Lower lobe of right lung (tissue), 2 donors: ENCODE measurements at regions not wholly inside any gene's neighbourhood (a gene's known extent, or its start where the extent isn't known, plus 50 kb on each side); places are given as distances from the start of the nearest gene placed in this dataset.
A peak's percentile ranks its signal among the peaks of the same experiment; 100 is the strongest.

Experiments
- ATAC-seq, 2 donors: fragments of 200-7000 bp; cut with Tn5 transposase; one replicate each; pipeline ENCODE4 v1.9.1; 2020 to 2022; ENCODE audit warnings: mild to moderate bottlenecking in 2 of 2, moderate library complexity in 2 of 2
- DNase-seq: peaks from one replicate; pipeline ENCODE4 v3.0.0-alpha.2; 2020
- H3K27ac ChIP-seq: fragments of 200-600 bp; one replicate; pipeline ENCODE4 v1.8.0; 2022
- H3K27me3 ChIP-seq: fragments of 200-600 bp; one replicate; pipeline ENCODE4 v1.8.0; 2022; ENCODE audit warnings: low read depth
- H3K36me3 ChIP-seq: fragments of 200-600 bp; one replicate; pipeline ENCODE4 v1.8.0; 2022; ENCODE audit warnings: mild to moderate bottlenecking
- H3K4me1 ChIP-seq: fragments of 200-600 bp; one replicate; pipeline ENCODE4 v1.8.0; 2022
- H3K4me3 ChIP-seq: fragments of 200-600 bp; one replicate; pipeline ENCODE4 v1.8.0; 2022; ENCODE audit warnings: mild to moderate bottlenecking
- H3K9me3 ChIP-seq: fragments of 200-600 bp; one replicate; pipeline ENCODE4 v1.8.0; 2022
- CTCF ChIP-seq: fragments of 200-600 bp; IDR thresholded peaks from one replicate; pipeline ENCODE4 v1.8.0; 2022; ENCODE audit warnings: antibody characterized with exemption, mild to moderate bottlenecking
- intact Hi-C: fragments of 100-400 bp; cut with DNase I; formaldehyde crosslinking; loops from one replicate; pipeline ENCODE4 v1.11.0; 2022
- donor health status: DM: no; HTN: yes; CAD: no; lungs with severe emphysema.

GRCh38 chr13:21814604-21815003, 143.7 kb downstream of the FGF9 start:
- ATAC-seq (no peak), DNase-seq (no peak)
- intact Hi-C loops, result no loop called here

GRCh38 chr13:21817878-21818277, 147.0 kb downstream of the FGF9 start:
- intact Hi-C loops, result no loop called here
- no peaks in the 10 kb centered on the region for H3K4me1 ChIP-seq
- no peaks in the 10 kb centered on the region for H3K36me3 ChIP-seq
- TF ChIP-seq CTCF, result no peak
- DNase-seq (no peak), ATAC-seq (peak in 1 of 2 donors; percentile 28)
- H3K9me3 ChIP-seq, result no peaks in the 10 kb centered on the region
- H3K27me3 ChIP-seq, result no peaks in the 10 kb centered on the region
- H3K27ac ChIP-seq, result no peak overlapping the region
- H3K4me3 ChIP-seq, result no peak overlapping the region

More at GRCh38 chr13:21814604-21815003, 143.7 kb downstream of the FGF9 start:
- Histone ChIP-seq H3K27me3 (no peaks in the 10 kb centered on the region), H3K9me3 (no peaks in the 10 kb centered on the region), H3K36me3 (no peaks in the 10 kb centered on the region), H3K4me1 (no peaks in the 10 kb centered on the region), H3K27ac (no peak overlapping the region), H3K4me3 (no peak overlapping the region)
- TF ChIP-seq CTCF, result no peak

- intact Hi-C loops, result no loop called here
- no peak for TF ChIP-seq CTCF
- DNase-seq (no peak), ATAC-seq (no peak)
- peaks cover 7% of the 10 kb centered on the region for H3K4me1 ChIP-seq
- H3K9me3 ChIP-seq, result no peaks in the 10 kb centered on the region
- H3K27me3 ChIP-seq, result no peaks in the 10 kb centered on the region
- H3K4me3 ChIP-seq, result no peak overlapping the region
- no peaks in the 10 kb centered on the region for H3K36me3 ChIP-seq
- H3K27ac ChIP-seq, result no peak overlapping the region
Measured at GRCh38 chr13:21822029-21822428, 151.2 kb downstream of the FGF9 start.

- Histone ChIP-seq H3K9me3 (no peaks in the 10 kb centered on the region), H3K27me3 (no peaks in the 10 kb centered on the region), H3K4me3 (no peak overlapping the region), H3K36me3 (no peaks in the 10 kb centered on the region), H3K4me1 (peaks cover 7% of the 10 kb centered on the region), H3K27ac (no peak overlapping the region)
- TF ChIP-seq CTCF, result no peak
- DNase-seq (no peak), ATAC-seq (no peak)
- intact Hi-C loops, result no loop called here
Measured at GRCh38 chr13:21823416-21823815, 152.5 kb downstream of the FGF9 start.

GRCh38 chr13:21823949-21824348, 153.1 kb downstream of the FGF9 start:
- H3K36me3 ChIP-seq, result no peaks in the 10 kb centered on the region
- intact Hi-C loops, result no loop called here
- no peaks in the 10 kb centered on the region for H3K27me3 ChIP-seq
- no peak for DNase-seq
- no peak overlapping the region for H3K4me3 ChIP-seq
- ATAC-seq, result no peak
- H3K4me1 ChIP-seq, result peaks cover 7% of the 10 kb centered on the region
- TF ChIP-seq CTCF, result no peak
- no peaks in the 10 kb centered on the region for H3K9me3 ChIP-seq
- H3K27ac ChIP-seq, result no peak overlapping the region

- Histone ChIP-seq H3K4me1 (peaks cover 7% of the 10 kb centered on the region), H3K4me3 (no peak overlapping the region), H3K27me3 (no peaks in the 10 kb centered on the region), H3K27ac (no peak overlapping the region), H3K36me3 (no peaks in the 10 kb centered on the region), H3K9me3 (no peaks in the 10 kb centered on the region)
- intact Hi-C loops, result no loop called here
- peak; percentile 59 to 64 for ATAC-seq
- no peak for DNase-seq
- no peak for TF ChIP-seq CTCF
Measured at GRCh38 chr13:21825186-21825585, 154.3 kb downstream of the FGF9 start.
